Stimulated activated CD4-positive, alpha-beta T cell treated with anti-CD3 and anti-CD28 coated beads, Interleukin-12 subunit alpha, Interleukin-12 subunit beta, amount 100 ng/mL, for 48 hours (primary cell): ENCODE measurements at regions not wholly inside any gene's neighbourhood (a gene's known extent, or its start where the extent isn't known, plus 50 kb on each side); places are given as distances from the start of the nearest gene placed in this dataset.

Experiments
- DNase-seq, 3 donors: peaks; one replicate each; pipeline ENCODE4 v3.0.0-alpha.2; 2020; ENCODE audit warnings: low read depth in 2 of 3, low spot score in 1 of 3

DNA sequence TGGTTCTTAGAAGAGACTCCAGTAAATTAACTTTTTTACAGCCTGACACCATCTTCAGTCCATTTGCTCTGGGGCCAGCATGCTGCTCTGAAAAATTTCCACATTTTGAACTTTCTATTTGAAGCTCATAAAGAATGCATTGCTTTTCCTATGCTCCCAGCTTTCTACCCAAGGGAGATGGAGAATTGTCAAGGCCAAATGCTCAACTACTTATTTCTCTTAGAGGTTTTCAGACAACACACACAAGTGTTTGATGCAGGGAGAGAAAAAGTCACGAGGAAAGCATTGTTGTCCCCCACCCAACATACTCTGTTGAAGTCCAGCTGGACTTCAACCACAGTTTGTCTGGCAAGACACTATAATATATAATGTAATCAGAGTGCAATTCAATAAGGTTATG, 100.3 kb upstream of the CADPS start:
- DNase-seq, result no peak

DNA sequence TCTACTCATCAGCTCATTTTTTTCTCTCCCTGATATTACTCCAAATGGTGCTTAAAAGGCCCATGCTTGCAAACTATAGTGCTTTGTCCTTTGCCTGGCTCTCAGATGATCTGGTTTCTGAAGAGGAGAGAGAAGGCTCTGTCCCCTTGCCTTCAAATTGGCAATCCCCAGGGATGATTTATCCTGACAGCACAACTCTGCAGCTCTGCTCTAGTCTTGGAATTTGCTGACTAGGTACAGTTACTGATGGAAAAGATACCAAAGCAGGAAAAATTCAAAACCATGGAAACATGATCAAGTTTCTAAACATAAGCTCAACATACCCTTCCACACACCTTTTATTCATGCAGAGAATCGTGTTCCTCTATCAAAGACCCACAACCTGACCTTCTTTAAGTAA, 106.7 kb upstream of the CADPS start:
- no peak for DNase-seq

DNA sequence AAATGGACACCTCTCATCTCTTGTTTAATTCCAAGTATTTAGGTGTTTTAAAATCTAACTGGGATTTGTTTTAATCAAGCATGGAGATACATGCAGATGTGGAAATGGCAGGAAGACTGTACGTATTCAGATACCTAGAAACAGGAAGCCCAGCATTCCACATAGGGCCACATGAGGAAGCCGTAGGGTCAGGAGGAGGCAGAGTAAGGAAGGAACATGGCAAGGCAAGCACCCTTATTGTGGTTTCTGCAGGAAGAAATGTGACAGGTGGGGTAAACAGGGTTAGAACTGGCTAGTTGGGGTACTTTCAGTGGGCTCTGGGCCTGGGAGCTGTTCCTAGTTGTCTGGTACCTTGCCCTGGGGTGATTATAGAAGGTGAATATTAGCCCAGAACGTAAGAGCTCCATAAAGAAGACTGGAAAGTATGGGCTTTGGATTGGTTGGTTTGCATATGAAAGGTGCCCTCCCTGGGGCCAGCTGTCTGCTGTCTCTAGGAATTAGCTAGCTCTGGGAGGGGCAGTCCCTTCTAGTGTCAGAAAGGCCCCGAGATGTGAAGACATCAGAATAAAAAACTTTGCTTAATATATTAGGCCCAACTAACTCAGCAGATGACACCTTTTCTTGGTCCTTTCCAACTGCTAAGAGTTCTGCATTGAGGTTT, 107.7 kb upstream of the CADPS start:
- no peak for DNase-seq

DNA sequence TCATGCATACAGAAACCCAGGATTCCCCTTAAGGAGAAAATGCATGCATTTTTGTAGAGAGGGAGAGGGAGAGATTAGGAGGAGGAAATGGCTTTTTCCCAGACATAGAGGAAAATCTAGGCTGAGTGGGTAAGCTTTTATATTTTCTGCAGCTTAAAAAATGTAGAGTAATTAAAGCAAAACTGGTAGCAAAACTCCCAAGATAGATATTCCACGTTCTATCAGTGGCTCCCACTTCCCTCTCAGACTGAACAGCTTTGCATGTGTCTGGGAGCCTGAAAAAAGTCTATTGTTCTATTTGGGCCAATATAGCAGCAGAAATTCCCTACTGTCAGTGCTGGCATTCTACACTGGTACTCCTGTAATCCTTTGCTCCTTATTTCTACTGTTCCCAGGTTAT, 110.8 kb upstream of the CADPS start:
- no peak for DNase-seq

DNA sequence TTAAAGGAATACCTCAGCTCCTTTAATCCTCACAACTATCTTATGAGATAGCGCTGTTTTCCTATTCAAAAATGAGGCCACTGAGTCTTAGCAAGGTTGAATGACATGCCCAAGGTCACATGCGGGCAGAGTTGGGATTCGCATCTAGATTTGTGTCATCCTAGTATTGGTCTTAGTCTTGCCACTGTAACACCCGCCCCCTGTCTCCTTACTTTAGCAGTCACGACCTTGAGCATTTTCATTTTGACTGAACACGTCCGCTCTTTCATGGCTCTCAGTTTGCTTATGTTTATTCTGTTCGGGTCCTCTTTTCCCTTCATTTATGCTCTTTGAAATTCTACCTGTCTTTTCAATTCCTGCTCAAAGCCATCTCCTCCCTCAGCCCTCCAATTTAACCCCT, 112.5 kb upstream of the CADPS start:
- no peak for DNase-seq

DNA sequence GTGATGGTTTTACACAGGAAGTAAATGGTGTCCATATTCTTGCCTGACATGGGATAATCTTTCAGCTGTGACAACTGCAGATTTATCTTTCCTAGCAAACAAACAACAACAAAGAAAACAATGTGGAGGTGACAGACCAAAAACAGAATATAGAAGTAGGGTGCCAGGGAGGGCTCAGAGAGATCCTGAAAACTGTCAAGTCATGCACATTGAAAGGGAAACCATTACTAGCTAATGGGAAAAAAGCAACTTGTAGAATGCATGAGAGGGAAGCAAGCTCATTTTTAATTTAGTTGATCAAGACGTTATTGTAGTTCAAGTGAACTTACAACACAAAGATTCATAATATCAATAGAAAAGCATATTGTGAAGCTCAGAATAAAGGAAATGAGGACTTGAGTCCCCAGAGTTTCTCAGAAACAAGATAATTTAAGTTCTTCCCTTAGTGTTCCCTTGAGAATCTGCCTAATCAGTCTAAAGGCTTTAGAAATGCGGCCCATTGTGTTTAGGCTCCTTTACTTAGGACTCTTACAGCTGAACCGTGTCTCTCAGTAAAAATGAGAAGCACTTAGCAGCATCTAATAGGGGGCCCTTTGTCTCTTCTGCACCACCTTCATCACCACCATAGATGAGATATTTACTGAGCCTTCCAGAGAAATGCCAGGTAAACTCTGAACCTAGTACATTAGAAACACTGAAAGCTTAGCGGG, 115.6 kb upstream of the CADPS start:
- DNase-seq, result no peak

DNA sequence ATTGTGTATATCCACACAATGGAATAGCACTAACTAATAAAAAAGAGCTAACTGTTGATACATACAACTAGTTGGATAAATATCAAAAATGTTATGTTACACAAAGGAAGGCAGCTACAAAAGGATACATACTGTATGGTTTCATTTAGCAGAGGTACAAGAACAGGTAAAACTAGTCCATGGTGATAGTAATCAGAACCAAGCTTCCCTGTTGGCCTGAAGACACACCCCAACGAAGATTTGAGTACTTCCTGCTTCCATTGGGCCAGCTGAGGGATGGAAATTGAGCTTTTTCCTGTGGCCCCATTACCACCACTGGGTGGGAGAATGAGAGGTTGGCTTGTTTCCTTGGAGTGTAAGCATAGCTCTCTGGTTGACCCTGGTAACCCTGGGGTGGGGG, 117.3 kb upstream of the CADPS start:
- no peak for DNase-seq

DNA sequence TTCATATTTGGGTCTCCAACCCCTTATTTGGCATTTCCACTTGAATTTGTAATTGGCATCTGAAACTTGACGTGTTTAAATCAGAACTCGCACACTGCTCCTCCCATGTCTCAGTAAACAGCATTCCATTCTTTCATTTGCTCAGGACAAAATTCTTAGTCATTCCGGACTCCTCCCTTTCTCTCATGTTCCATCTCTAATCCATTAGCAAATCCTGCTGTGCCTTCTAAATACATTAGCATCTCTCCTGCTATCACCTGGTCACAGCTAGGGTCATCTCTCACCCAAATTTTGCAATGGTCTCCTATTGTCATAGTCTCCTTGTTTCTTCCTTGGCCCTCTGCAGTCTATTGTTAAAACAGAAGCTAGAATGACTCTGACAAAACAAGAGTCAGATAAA, 119.9 kb upstream of the CADPS start:
- no peak for DNase-seq

DNA sequence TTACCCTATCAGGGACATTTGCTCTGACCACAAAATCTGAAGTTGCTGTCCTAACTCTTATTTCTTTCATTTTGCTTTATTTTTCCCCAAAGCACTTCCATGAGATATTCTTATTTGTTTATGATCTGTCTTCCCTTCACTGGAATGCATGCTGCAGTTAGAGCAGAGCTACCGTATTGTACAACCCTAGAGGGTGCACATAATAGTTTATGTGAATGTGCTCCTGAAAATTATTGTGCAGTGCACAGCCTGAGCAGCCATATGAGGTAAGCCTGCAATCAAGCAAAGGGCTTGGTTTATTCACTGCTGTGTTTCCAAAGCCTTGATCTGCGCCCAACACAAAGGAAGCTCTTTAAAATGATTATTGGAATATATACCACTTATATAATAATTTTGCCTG, 120.3 kb upstream of the CADPS start:
- no peak for DNase-seq

DNA sequence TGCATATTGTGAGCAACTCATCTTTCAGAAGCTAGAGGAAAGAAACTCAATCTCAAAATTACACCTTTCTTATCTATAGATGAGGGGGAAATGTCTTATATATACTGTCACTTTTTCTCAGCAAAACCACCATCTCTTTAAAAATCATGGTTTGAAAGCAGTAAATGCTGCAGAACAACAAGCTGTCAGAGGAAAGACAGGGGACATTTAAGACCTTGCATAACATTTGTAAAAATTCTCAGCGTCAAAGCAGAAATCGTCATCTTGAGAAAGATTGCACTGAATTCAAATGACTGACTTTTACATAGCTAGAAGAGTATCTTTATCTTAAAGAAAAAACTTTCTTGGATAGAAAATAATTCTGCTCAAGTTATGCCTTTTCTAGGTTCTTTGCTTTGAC, 122.2 kb upstream of the CADPS start:
- DNase-seq, result no peak

DNA sequence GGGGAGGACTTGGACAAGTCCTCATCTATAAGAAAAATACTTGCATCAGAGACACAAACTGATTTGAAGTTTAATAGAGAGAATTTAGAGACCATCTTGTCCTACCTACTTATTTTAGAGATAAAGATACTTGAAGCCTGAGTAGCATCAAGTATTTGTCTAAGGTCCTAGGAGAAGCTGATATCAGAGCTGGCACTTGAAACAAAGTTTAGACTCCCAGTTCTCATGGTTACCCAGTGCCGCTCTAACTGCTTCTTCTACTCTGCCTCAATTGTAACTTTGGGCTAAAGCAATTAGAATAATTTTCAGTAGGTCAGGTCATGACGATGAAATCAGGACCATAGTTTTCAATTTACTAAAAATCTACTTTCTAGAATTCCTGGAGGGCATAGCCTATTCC, 123.9 kb upstream of the CADPS start:
- no peak for DNase-seq

DNA sequence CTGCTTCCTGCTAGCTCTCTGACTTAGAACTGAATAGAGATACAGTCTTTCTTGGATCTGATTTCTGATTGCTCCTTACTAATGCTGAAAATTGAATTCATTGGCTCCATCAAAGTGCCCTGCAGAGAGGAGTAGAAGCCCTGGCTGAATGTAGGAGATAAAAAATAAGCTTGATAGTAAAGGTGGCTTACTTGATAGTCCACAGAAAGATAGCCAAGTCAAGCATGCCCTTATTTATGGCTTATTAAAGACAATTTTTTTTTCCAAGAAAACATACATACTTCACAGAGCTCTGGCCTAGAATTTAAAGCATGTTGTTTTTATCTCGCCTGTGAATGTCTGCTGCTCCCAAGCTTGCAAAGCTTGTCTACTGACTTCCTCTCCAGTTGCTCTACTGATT, 124.6 kb upstream of the CADPS start:
- no peak for DNase-seq

DNA sequence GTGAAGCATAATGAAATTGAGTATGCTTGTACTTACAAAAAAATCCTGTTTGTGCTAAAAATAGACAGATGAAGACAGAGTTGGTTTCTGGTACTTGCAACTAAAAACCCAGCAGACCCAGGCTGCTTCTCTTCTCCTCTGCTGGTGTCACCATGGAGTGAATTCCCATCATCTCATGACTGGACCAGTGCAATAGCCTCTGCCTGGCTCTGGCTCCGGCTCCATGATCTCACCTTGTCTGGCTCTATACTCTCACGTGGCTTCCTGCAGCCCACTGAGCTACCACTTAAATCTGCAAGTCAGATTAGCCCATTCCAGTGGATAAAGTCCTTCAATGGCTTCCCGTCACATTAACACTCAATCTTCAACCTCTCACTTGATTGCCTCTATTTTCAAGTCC, 129.2 kb upstream of the CADPS start:
- no peak for DNase-seq

DNA sequence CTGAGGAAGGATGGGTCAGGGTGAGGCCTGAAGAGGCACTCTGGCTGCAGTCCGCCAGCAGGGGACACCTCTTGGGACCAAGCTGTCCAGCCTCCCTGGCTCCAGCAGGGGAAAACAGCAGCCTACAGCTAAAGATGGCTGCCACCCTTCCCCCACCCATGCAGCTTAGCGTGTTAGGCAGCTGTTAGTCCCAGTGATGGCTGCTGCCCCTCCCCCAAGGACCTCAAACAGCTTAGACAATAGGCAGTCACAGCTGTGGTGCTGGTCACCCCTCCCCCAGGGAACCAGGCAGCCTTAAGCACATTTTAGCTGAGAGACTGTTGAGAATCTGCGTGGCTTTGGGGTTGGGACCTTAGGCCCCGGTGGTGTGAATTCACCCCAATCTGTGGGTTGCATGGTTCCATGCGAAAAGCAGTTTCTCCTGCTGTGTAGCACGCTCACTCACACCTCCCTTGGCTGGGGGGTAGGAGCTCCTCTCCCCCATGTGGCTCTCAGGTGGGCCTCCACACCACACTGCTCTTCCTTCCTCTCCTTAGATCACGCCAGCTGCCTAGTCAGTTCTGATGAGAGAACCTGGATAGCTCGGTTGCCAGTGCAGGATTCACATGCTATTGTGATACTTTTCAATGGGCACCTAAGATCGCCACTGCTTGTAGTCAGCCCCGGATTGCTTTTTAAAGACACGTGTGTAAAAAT, 140.5 kb upstream of the CADPS start:
- no peak for DNase-seq

DNA sequence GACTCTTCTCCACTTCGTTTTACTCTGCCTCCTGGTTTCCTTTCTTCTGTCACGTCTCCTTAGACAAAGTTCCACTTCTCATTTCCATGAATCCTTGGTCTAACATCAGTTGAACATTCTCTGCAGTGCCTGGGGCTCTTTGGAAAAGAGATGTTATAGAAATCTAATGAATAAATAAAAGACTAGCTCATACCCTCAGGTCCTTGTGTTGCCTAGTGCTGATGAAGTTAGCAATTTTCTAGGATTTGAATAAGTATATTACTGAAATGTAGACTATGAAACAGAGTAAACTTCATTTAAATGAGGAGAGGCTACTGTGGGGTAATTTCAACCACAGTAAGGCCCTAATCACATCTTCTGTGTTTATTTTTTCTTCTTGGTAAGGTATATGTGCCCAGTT, 146.9 kb upstream of the CADPS start:
- DNase-seq, result no peak

DNA sequence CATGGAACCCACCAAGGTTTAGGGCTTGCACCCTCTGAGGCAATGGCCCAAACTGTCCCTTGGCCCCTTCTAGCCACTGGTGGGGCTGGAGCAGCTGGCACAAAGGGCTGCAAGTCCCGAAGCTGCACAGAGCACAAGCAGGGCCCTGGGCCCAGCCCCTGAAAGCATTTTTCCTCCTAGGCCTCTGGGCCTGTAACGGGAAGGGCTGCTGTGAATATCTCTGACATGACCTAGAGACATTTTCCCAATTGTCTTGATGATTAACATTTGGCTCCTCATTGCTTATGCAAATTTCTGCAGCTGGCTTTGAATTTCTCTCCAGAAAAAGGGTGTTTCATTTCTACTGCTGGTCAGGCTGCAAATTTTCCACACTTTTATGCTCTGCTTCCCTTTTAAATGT, 151.5 kb upstream of the CADPS start:
- DNase-seq, result no peak

DNA sequence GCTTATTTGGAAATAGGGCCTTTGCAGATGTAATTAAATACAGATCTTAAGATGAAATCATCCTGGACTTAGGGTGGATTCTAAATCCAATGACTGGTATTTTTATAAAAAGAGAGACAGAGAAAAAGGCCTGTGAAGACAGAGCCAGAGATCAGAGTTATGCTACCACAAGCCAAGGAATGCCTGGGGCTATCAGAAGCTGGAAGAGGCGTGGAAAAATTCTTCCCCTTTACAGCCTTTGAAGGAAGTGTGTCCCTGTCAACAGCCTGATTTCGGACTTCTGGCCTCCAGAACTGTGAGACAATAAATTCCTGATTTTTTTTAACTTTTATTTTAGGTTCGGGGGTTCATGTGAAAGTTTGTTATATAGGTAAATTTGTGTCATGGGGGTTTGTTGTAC, 154.1 kb upstream of the CADPS start:
- DNase-seq, result no peak

DNA sequence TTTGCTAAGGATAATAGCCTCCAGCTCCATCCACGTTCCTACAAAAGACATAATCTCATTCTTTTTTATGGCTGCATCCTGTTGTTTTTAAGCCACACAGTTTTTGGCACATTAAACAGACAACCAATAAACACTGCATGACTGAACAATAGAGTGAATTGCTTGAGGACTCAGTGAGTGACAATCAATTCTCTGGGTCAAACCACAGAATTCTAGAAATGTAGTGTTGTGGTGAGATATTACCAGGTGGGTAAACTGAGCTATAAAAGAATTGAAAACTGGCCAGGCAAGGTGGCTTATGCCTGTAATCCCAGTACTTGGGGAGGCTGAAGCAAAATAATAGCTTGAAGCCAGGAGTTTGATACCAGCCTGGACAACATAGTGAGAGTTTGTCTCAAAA, 154.7 kb upstream of the CADPS start:
- DNase-seq, result no peak

DNA sequence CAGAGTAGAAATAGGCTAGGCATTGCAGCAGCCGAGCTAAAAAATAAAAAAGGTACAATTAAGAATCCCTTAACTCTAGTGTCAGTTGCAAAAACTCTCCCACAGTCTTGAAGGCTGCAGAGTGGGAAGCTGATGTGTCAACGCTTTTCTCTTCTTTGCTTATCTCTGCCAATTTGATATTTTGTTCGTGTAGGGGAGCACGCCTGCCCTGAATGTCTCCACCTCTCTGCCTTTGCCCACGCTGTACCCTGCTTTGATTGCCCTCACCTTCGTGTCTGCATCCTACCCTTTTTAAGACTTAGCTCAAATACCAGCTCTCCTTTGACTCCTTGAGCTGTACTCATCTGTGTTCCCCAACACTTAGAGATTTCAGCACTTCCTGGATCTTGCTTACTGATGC, 155.4 kb upstream of the CADPS start:
- DNase-seq, result no peak

DNA sequence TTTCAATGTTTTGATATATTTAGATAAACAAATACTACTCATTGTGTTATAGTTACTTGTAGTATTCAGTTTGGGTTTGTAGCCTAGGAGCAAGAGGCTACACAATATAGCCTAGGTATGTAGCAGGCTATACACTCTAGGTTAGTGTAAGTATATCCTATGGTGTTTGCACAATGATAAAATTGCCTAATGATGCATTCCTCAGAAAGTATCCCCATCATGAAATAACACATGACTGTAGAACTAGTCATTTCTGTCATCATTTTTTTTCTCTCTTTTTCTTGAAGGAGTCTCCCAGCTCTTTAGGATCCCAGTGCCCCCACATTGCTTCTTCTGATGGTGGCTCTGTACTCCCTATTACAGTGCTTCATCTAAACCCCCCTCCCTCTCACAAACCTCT, 157.7 kb upstream of the CADPS start:
- no peak for DNase-seq

DNA sequence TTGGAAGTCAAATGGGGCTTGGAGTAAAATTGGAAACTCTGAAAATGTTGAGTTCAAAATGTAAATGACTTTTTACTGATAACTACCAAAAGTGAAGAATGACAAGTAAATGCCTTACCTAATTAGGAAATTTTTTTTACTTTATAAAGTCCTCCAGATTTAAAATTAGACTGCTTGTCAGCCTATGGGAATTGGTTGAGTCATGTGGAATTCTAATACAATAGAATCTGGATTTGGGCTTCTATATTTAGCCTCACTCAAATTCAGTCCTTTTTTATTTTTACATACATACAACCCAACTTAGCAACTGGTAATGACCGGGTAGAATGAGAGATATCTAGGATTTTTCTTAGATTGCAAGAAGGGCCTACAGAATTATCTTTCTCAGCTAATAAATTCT, 158.9 kb upstream of the CADPS start:
- no peak for DNase-seq

DNA sequence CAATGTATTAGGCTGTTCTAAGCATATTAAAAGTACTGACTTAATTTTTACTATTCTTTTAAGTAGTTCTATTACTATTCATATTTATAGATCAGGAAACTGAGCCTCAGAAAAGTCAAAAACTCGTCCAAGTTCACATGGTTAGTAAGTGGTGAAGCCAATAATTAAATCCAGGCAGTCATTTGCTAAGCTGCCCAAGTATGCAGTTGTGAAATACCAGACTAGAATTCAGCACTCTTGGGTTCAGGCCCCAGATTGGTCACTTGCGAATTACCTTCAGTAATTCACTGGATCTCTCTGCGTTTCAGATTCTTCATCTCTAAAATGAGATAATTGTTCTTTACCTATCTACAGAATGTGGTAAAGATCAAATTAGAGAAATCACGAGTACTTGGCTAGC, 161.9 kb upstream of the CADPS start:
- no peak for DNase-seq

DNA sequence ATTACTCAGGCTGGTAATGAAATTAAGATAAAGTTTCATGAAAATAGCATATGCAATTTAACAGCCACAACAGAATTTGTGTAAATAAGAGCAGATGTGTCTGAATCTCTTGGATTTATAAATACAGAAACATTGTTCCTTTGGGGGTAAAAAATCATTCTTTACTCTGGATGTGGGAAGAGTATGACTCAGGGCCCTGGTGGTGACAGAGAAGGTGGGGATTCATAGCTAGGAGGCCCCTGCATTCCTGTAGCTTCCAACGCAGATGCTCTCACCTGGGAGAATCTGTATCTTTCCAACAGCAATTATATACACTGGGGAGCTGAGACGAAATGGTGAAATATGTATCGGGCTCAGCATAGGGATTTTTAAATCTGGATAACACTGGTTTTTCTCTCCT, 167.6 kb upstream of the CADPS start:
- DNase-seq, result no peak
